NCI-H446 treated with DMSO at 0.1 percent for 48 hours (cell line): ENCODE measurements at regions not wholly inside any gene's neighbourhood (a gene's known extent, or its start where the extent isn't known, plus 50 kb on each side); places are given as distances from the start of the nearest gene placed in this dataset.

Source experiments
- DNase-seq: peaks from one replicate; lab custom pipeline; 2025; lab: John Stamatoyannopoulos, UW

GRCh38 chr2:8406271-8406670, 275.6 kb upstream of the ID2 start:
- no peak for DNase-seq

DNA sequence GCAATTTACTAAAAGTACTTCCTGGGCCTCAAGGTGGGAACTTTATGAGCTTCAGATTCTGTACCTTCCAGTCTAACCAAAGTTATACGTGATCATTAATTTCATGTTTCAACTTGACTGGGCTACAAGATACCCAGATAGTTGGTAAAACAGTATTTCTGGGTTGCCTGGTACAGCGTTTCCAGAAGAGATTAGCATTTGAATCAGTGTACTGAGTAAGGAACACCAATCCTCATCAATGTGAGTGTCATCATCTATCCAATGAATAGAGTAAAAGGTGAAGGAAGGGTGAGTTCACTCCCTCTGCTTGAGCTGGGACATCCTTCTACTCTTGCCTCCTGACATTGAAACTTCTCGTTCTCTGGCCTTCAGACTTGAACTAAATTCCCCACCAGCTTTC, 274.5 kb upstream of the ID2 start:
- DNase-seq: no peak

GRCh38 chr2:8408560-8409460, 273.0 kb upstream of the ID2 start:
- no peak for DNase-seq

DNA sequence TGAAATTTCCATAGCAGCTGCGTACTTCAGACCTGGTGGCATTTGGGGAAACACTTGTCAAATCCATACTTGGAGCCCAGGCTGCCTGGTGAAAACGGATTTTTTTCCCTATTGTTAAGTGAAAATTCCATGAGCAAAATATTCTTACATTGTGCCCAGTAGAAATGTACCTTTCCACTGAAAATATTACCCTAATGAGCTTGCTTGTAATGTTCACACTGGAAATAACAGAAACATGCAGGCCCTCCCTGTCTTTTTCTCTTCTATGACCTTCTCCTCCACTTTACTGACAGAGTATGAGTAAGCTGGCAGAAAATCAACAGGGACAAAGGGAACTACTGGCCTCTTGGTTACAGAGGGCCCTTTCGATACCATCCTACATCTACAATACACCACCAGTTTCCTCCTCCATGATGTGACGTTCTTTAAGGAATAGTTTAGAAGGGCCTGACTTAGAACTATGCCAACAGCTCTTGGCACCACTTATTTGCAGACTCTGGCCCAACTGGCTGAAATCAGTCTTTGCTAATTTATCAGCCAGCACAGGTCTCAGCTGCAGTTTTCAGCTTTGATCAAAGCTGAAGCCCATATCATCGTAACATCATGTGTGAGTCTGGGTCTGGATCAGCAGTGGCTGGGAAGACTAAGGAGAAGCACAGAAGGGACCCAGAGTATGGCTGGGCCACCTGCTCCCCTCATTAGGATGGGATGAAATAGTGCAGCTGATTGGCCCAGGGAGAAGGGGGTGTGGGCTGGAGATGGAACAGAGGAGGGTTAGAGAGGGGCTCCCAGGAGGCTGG, 272.2 kb upstream of the ID2 start:
- no peak for DNase-seq

DNA sequence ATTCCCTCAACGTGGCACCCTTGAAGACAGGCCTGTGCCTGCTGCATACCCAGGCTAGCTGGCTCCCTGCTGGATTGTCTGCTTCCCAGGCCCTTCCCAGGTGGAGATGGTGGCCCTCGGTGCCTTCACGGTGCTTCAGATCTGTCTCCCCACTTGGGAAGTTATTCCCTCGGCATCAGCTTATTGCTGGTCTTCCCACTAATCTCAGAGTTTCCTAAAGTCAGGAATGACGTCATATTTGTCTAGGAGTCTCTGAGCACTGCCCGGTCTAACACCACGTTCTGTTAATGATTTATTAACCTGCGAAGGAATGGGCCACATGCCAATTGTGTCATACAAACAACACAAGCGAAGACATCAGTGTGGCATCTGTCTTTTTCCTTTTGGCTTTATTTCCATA, 269.8 kb upstream of the ID2 start:
- peak; percentile 40 for DNase-seq

GRCh38 chr2:8412586-8412985, 269.3 kb upstream of the ID2 start:
- no peak for DNase-seq

DNA sequence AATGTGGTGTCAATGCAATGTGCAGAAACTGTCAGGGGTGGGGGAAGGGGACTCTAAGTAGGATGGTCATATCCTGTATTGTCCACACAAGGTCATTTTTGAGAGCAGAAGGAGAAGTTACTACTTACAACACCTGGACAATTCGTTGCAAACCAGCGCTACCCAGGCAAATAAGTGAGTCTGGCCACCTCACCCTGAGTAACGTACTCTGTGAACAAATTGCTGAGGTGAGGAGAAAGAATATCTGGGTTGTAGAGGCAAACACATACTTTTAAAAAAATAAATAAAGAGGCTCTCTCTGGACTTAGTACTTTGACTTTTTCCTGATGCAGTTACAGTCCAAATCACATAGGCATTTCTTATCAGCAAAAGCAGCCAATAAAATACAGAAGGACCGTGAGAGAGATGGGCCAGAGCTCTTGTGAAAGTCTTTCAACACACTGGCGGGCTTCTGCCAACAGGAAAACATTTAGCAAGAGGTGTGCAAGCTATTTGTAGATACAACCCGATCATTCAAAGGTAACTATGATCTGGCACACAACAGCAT, 268.2 kb upstream of the ID2 start:
- no peak for DNase-seq

DNA sequence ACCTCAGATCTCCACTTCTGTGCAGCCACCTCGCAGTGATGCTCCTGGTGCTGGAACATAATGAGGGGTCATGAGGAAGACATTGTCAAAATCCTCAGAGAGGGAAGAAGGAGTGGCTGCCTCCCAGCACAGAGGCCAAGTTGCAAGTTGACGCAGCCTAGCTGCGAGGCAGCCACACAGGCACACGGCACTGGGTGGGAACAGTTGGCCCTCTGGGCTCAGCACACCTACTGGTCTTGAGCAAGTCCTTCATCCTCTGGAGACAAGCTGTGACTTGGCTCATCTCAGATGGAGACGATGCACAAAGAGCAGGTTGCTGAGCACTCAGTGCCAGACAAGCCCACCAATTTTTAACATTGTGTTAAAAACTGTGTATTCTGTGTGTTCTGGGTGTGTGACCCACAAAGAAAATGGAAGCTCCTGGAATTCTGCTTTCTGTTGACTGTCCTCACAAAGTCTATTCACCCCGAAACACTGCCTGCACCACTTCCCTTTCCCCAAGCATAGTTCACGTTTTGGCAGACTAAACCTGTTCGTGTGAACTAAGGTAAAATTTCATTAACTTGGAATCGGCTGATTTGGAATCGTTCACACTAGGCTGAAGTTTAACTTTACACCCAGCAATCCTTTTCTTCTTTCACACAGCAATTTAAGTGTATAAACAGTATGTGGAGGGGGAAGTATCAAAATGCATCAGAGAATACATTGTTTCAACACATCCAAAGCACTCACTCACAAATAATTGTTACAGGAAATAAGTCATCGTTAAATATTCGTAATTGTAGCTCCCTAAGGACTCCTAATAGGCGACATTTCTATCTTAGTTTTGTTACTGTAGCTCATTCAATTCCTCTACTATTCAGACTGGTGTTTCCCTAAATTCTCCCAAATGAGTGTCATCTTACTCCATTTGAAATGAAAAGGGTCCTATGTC, 266.6 kb upstream of the ID2 start:
- no peak for DNase-seq

GRCh38 chr2:8416001-8416571, 265.8 kb upstream of the ID2 start:
- DNase-seq: no peak

- DNase-seq: no peak
These were observed 264.7 kb upstream of the ID2 start for GRCh38 chr2:8416849-8417832.

GRCh38 chr2:8418721-8419120, 263.1 kb upstream of the ID2 start:
- no peak for DNase-seq

GRCh38 chr2:8421658-8422449, 260.0 kb upstream of the ID2 start:
- no peak for DNase-seq

DNA sequence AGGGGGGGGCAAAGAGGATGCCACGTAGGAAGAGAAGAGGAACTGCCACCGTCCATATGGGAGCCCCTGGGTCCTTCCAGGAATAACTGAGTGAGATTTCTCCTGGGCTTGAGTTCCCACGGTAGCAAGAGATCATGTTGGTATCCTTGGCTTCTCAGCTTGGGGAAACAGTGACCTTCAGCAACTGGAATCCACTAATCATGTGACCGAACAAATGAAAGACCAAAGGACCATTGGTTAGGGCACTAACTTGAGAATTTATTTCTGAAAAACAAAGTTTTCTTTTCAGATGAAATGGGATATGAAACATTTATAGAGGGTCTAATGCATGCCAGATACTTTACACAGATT, 259.4 kb upstream of the ID2 start:
- no peak for DNase-seq

DNA sequence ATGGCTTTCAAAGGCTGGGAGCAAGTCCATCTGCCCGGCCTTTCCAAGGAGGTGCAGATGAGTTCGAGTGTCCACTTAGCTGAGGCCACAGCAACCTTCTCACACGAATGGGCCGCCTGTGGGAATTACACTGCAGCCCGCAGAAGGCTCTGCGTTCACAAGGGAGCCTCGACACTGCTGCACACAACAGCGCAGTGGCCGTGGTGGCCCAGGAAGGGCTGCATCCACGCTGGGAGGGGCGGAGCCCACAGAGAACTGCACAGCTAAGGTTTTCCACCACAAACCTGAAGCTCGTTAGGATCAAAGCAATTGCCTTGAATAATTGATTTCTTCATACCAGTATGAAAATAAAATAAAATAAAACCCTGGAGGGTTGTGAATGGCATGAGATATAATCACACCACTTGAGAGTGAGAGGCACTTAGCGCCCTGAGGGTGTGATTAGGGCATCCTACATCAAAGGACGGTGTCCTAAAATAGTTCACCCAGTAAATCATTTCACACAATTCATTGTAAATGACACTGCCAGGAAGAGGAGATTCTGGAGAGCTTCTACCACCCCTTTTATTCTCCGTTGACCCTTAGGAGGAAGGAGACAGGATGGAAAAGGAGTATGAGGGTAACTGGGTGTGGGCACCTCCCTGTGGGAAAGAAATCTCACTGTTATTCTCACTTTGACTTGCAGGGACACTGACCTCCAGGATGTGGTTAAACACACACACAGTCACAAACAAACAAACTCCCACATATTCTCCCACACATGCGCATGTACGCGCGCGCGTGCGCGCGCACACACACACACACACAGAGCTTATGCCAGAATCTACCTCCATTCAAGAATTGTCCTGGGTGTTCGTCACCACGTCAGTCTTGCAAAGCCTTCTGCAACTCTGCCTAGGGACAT, 256.6 kb upstream of the ID2 start:
- DNase-seq: no peak

DNA sequence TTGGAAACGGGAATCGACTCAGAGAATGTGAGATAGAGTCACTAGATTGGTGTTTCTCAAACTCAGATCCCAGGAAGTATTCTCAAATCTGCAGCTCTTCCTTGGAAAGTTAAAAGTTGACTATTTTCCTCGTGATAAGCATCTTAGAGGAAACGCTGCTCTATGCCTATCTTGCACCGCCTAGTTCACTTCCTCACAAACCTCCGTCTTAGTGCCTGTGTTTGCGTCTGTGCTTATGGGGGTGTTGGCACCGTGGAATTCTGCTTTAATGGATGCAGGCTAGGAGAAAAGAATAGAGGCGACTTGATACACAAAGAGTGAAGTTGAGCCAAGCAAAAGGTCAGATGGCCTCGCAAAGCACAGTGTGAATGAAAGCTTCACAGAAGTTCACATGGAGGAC, 255.3 kb upstream of the ID2 start:
- no peak for DNase-seq

- no peak for DNase-seq
These were observed 254.6 kb upstream of the ID2 start for GRCh38 chr2:8427211-8427610.

DNA sequence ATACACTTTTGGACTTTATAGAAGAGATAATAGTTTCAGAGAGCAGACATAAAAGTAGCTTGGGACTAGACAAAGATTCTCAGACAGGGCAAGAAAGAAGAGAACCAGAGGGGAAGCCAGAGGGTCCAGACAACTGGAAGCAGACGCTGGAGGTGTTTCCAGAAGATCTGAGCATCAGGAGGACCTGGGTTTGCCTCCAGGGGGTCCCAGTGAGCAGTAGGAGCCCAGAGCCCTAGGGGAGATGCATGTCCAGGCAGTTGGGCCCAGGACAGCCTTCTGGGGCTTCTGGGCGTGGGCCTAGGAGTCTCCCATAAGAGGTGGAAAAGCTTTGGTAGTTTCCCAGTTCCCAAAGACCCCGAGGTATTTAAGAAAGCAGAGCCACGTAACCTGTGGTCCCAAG, 251.2 kb upstream of the ID2 start:
- DNase-seq: no peak

GRCh38 chr2:8431446-8432125, 250.3 kb upstream of the ID2 start:
- no peak for DNase-seq
